Mesenchymal stem cell (in vitro differentiated cells and primary cell): ENCODE measurements at regions not wholly inside any gene's neighbourhood (a gene's known extent, or its start where the extent isn't known, plus 50 kb on each side); places are given as distances from the start of the nearest gene placed in this dataset.

Experiments used
- DNase-seq: peaks from one replicate; pipeline ENCODE4 v3.0.0-alpha.2; 2013
- H2AFZ ChIP-seq: one replicate; pipeline ENCODE4 v1.6.1; 2013; ENCODE audit warnings: low read depth, mild to moderate bottlenecking, control low read depth, inconsistent platforms, low read length, moderate library complexity
- H2AK5ac ChIP-seq: 2 replicates; pipeline ENCODE4 v1.6.1; 2013; ENCODE audit warnings: low read length, moderate library complexity, mild to moderate bottlenecking, inconsistent platforms; ENCODE audit not compliant: severe bottlenecking
- H2BK120ac ChIP-seq: one replicate; pipeline ENCODE4 v1.6.1; 2013; ENCODE audit warnings: low read depth, mild to moderate bottlenecking, inconsistent platforms, low read length, moderate library complexity
- H2BK12ac ChIP-seq, 2 experiments: one replicate each; pipeline ENCODE4 v1.6.1; 2013; ENCODE audit warnings: inconsistent platforms in 2 of 2, low read length in 2 of 2, mild to moderate bottlenecking in 2 of 2, moderate library complexity in 2 of 2, control low read depth in 1 of 2
- H2BK15ac ChIP-seq: one replicate; pipeline ENCODE4 v1.6.1; 2013; ENCODE audit warnings: mild to moderate bottlenecking, low read depth, inconsistent platforms; ENCODE audit not compliant: poor library complexity, severe bottlenecking
- H2BK5ac ChIP-seq: 2 replicates; pipeline ENCODE4 v1.6.1; 2013; ENCODE audit warnings: low read depth, mild to moderate bottlenecking, low read length, control low read depth, inconsistent platforms; ENCODE audit not compliant: poor library complexity, severe bottlenecking
- H3K14ac ChIP-seq, 2 experiments: one replicate each; pipeline ENCODE4 v1.6.1; 2013; ENCODE audit warnings: inconsistent platforms in 2 of 2, low read length in 2 of 2, control low read depth in 1 of 2, mild to moderate bottlenecking in 1 of 2, moderate library complexity in 1 of 2
- H3K18ac ChIP-seq, 2 experiments: one replicate each; pipeline ENCODE4 v1.6.1; 2013; ENCODE audit warnings: inconsistent platforms in 2 of 2, low read length in 2 of 2, control low read depth in 1 of 2, low read depth in 1 of 2, mild to moderate bottlenecking in 1 of 2
- H3K23ac ChIP-seq, 2 experiments: one replicate each; pipeline ENCODE4 v1.6.1; 2013; ENCODE audit warnings: inconsistent platforms in 2 of 2, low read length in 2 of 2, mild to moderate bottlenecking in 2 of 2, moderate library complexity in 2 of 2, control low read depth in 1 of 2
- H3K27ac ChIP-seq: 2 replicates; pipeline ENCODE4 v1.5.1; 2013; ENCODE audit warnings: mild to moderate bottlenecking, moderate library complexity, low read length, control low read depth, inconsistent platforms; ENCODE audit not compliant: poor library complexity, severe bottlenecking
- H3K27me3 ChIP-seq, 2 experiments: 2 replicates each; pipeline versions ENCODE4 v1.6.1 to v1.7.0; 2013; ENCODE audit warnings: low read length in 2 of 2, mild to moderate bottlenecking in 2 of 2, moderate library complexity in 2 of 2, control low read depth in 1 of 2, inconsistent platforms in 1 of 2; ENCODE audit not compliant: control insufficient read depth in 1 of 2, insufficient read depth in 1 of 2
- H3K36me3 ChIP-seq, 2 experiments: 2 replicates each; pipeline versions ENCODE4 v1.6.1 to v1.7.0; 2013; ENCODE audit warnings: low read length in 2 of 2, control low read depth in 1 of 2, inconsistent platforms in 1 of 2, low read depth in 1 of 2, mild to moderate bottlenecking in 1 of 2; ENCODE audit not compliant: insufficient read depth in 2 of 2, control insufficient read depth in 1 of 2
- H3K4ac ChIP-seq, 2 experiments: one replicate each; pipeline ENCODE4 v1.6.1; 2013; ENCODE audit warnings: inconsistent platforms in 2 of 2, low read length in 2 of 2, mild to moderate bottlenecking in 2 of 2, moderate library complexity in 2 of 2, control low read depth in 1 of 2, low read depth in 1 of 2
- H3K4me1 ChIP-seq: 2 replicates; pipeline ENCODE4 v1.6.1; 2013; ENCODE audit warnings: low read depth, low read length, control low read depth; ENCODE audit not compliant: control insufficient read depth, insufficient read depth
- H3K4me2 ChIP-seq: 2 replicates; pipeline ENCODE4 v1.6.1; 2013; ENCODE audit warnings: low read length, mild to moderate bottlenecking, inconsistent platforms; ENCODE audit not compliant: poor library complexity, severe bottlenecking
- H3K4me3 ChIP-seq, 2 experiments: 2 replicates each; pipeline versions ENCODE4 v1.5.1 to v1.7.0; 2013; ENCODE audit warnings: low read length in 2 of 2, mild to moderate bottlenecking in 2 of 2, control low read depth in 1 of 2, low read depth in 1 of 2; ENCODE audit not compliant: insufficient read depth in 1 of 2
- H3K79me1 ChIP-seq: replicated peaks from 2 replicates; pipeline ENCODE4 v1.6.1; 2013; ENCODE audit warnings: mild to moderate bottlenecking, control low read depth, low read length, inconsistent platforms; ENCODE audit not compliant: poor library complexity, severe bottlenecking
- H3K9ac ChIP-seq: 2 replicates; pipeline ENCODE4 v1.7.0; 2013; ENCODE audit warnings: mild to moderate bottlenecking, low read length, moderate library complexity
- H3K9me3 ChIP-seq: 2 replicates; pipeline ENCODE4 v1.7.0; 2013; ENCODE audit warnings: mild to moderate bottlenecking, low read length; ENCODE audit not compliant: control insufficient read depth
- H4K8ac ChIP-seq: one replicate; pipeline ENCODE4 v1.6.1; 2013; ENCODE audit warnings: inconsistent platforms, mild to moderate bottlenecking, low read length, moderate library complexity
- H4K91ac ChIP-seq: one replicate; pipeline ENCODE4 v1.6.1; 2013; ENCODE audit warnings: mild to moderate bottlenecking, low read length, inconsistent platforms
- WGBS: methylation state at CpG from one replicate; pipeline ENCODE4 v1.1.7; 2013; ENCODE audit warnings: mixed read lengths; 5-methylcytosine and 5-hydroxymethylcytosine counted together

GRCh38 chr5:4017076-4017803 is 421.6 kb downstream of the IRX1 start:
- Histone ChIP-seq H2AK5ac (no peak overlapping the region), H3K4me1 (no peaks in the 10 kb centered on the region), H3K9me3 (no peaks in the 10 kb centered on the region), H4K8ac (no peak overlapping the region), H3K79me1 (no peaks in the 10 kb centered on the region), H4K91ac (no peak overlapping the region), H3K4me2 (no peak overlapping the region), H2AFZ (no peak overlapping the region), H3K14ac (no peak overlapping the region), H3K4me3 (no peak overlapping the region), H2BK15ac (no peak overlapping the region), H3K18ac (no peak overlapping the region), H2BK12ac (no peak overlapping the region), H2BK5ac (no peak overlapping the region), H3K9ac (no peak overlapping the region), H3K36me3 (no peaks in the 10 kb centered on the region), H3K23ac (no peak overlapping the region), H2BK120ac (no peak overlapping the region), H3K27ac (no peak overlapping the region), H3K4ac (no peak overlapping the region), H3K27me3 (no peaks in the 10 kb centered on the region)
- DNase-seq, result no peak
- 77% methylated on average over 2 of the region's 5 CpGs for WGBS

GRCh38 chr5:4018007-4018406 is 422.4 kb downstream of the IRX1 start:
- 59% methylated on average over 2 of the region's 2 CpGs for WGBS
- H2AK5ac ChIP-seq, result no peak overlapping the region

GRCh38 chr5:4019009-4019769 is 423.6 kb downstream of the IRX1 start:
- no peak overlapping the region for H3K23ac ChIP-seq

More at GRCh38 chr5:4018007-4018406, 422.4 kb downstream of the IRX1 start:
- no peak overlapping the region for H4K91ac ChIP-seq
- no peak overlapping the region for H2BK5ac ChIP-seq
- no peak overlapping the region for H3K27ac ChIP-seq
- H3K23ac ChIP-seq, result no peak overlapping the region
- no peaks in the 10 kb centered on the region for H3K27me3 ChIP-seq
- H2AFZ ChIP-seq, result no peak overlapping the region
- H2BK15ac ChIP-seq, result no peak overlapping the region
- no peaks in the 10 kb centered on the region for H3K36me3 ChIP-seq
- H3K4me2 ChIP-seq, result no peak overlapping the region
- DNase-seq, result no peak
- no peaks in the 10 kb centered on the region for H3K79me1 ChIP-seq
- H4K8ac ChIP-seq, result no peak overlapping the region
- no peak overlapping the region for H3K4ac ChIP-seq
- H3K9ac ChIP-seq, result no peak overlapping the region
- H3K4me3 ChIP-seq, result no peak overlapping the region
- no peaks in the 10 kb centered on the region for H3K9me3 ChIP-seq
- H2BK12ac ChIP-seq, result no peak overlapping the region
- H3K4me1 ChIP-seq, result no peaks in the 10 kb centered on the region
- H3K14ac ChIP-seq, result no peak overlapping the region
- no peak overlapping the region for H3K18ac ChIP-seq
- H2BK120ac ChIP-seq, result no peak overlapping the region

GRCh38 chr5:4019841-4020240 is 424.2 kb downstream of the IRX1 start:
- Histone ChIP-seq H3K4ac (no peak overlapping the region), H3K9me3 (no peaks in the 10 kb centered on the region), H2BK5ac (no peak overlapping the region), H3K4me3 (peak overlapping the region in 1 of 2 experiments; percentile 36), H3K79me1 (no peaks in the 10 kb centered on the region), H3K14ac (no peak overlapping the region), H4K8ac (no peak overlapping the region), H3K4me2 (no peak overlapping the region), H4K91ac (no peak overlapping the region), H3K27me3 (no peaks in the 10 kb centered on the region), H3K36me3 (no peaks in the 10 kb centered on the region), H2BK15ac (no peak overlapping the region), H3K9ac (peak overlapping the region; percentile 92), H2BK12ac (no peak overlapping the region), H2BK120ac (no peak overlapping the region), H3K23ac (no peak overlapping the region), H3K18ac (no peak overlapping the region), H2AFZ (no peak overlapping the region), H3K27ac (no peak overlapping the region), H2AK5ac (no peak overlapping the region), H3K4me1 (no peaks in the 10 kb centered on the region)
- WGBS, result 75% methylated on average over 6 of the region's 6 CpGs
- DNase-seq, result no peak

More at GRCh38 chr5:4019009-4019769, 423.6 kb downstream of the IRX1 start:
- no peak overlapping the region for H3K27ac ChIP-seq
- no peak overlapping the region for H2AK5ac ChIP-seq
- H2BK12ac ChIP-seq, result no peak overlapping the region
- no peak overlapping the region for H3K4ac ChIP-seq
- H3K79me1 ChIP-seq, result no peaks in the 10 kb centered on the region
- no peak overlapping the region for H4K91ac ChIP-seq
- no peak overlapping the region for H2BK15ac ChIP-seq
- H3K36me3 ChIP-seq, result no peaks in the 10 kb centered on the region
- 73% methylated on average over 9 of the region's 9 CpGs for WGBS
- H3K27me3 ChIP-seq, result no peaks in the 10 kb centered on the region
- H2BK5ac ChIP-seq, result no peak overlapping the region
- peak overlapping the region; percentile 92 for H3K9ac ChIP-seq
- H4K8ac ChIP-seq, result no peak overlapping the region
- H2BK120ac ChIP-seq, result no peak overlapping the region
- H2AFZ ChIP-seq, result no peak overlapping the region
- no peak overlapping the region for H3K18ac ChIP-seq
- no peaks in the 10 kb centered on the region for H3K4me1 ChIP-seq
- no peak overlapping the region for H3K14ac ChIP-seq
- DNase-seq, result no peak
- H3K9me3 ChIP-seq, result no peaks in the 10 kb centered on the region
- no peak overlapping the region for H3K4me3 ChIP-seq
- H3K4me2 ChIP-seq, result no peak overlapping the region
